Thoracic aorta (tissue), 2 donors: ENCODE measurements at regions not wholly inside any gene's neighbourhood (a gene's known extent, or its start where the extent isn't known, plus 50 kb on each side); places are given as distances from the start of the nearest gene placed in this dataset.

Experiments
- ATAC-seq: fragments of 150-250 bp; one replicate; pipeline ENCODE4 v1.8.0; 2017; ENCODE audit warnings: low read depth; ENCODE audit not compliant: insufficient number of reproducible peaks, low FRiP score
- DNase-seq: peaks from one replicate; pipeline ENCODE4 v3.0.0-alpha.2; 2020; ENCODE audit warnings: low spot score
- H3K27ac ChIP-seq, 2 donors: fragments of 200-600 bp; sonication (generic); 1 replicate in 1 of 2; 2 replicates in 1 of 2; pipeline ENCODE4 v1.5.1; 2016; ENCODE audit warnings: mild to moderate bottlenecking in 2 of 2, moderate library complexity in 2 of 2
- H3K27me3 ChIP-seq: fragments of 200-600 bp; sonication (generic); replicated peaks from 2 replicates; pipeline ENCODE4 v1.6.0; 2016; ENCODE audit warnings: mild to moderate bottlenecking; ENCODE audit not compliant: insufficient read depth
- H3K36me3 ChIP-seq: fragments of 200-600 bp; sonication (generic); one replicate; pipeline ENCODE4 v1.5.1; 2016
- H3K4me1 ChIP-seq, 2 donors: fragments of 200-600 bp; sonication (generic); 1 replicate in 1 of 2; 2 replicates in 1 of 2; pipeline versions ENCODE4 v1.5.1 to v1.6.0; 2016; ENCODE audit warnings: low read depth in 2 of 2, mild to moderate bottlenecking in 1 of 2; ENCODE audit not compliant: control insufficient read depth in 1 of 2
- H3K4me3 ChIP-seq: fragments of 200-600 bp; sonication (generic); 2 replicates; pipeline ENCODE4 v1.5.1; 2016; ENCODE audit warnings: mild to moderate bottlenecking
- H3K9me3 ChIP-seq: fragments of 200-600 bp; sonication (generic); 2 replicates; pipeline ENCODE4 v1.5.1; 2016
- TF ChIP-seq, protein P1 (sequence below): fragments of 200-600 bp; sonication (generic); IDR thresholded peaks from one replicate; pipeline ENCODE4 v1.5.1; 2019; ENCODE audit warnings: antibody characterized with exemption

DNA sequence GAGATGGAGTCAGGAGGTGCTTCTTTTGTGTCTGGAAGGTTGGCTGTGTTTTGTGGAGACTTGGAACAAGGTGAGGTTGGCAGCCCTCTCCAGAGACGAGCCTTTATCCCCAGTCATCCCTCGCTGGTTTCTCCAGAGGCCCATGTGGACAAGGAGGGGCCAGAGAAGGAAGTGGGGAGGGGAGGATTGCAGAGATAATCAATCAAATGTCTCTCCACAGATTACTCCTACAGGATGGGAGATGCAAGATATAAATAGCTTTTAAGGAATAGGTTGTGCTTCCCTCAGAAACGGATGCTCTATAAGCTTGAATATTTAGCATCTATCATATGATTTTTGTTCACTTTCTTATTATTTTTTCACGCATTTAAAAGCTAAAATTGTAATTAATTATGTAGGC is 70.4 kb upstream of the VWDE start:
- H3K9me3 ChIP-seq: no peaks in the 10 kb centered on the region

GRCh38 chr7:12475362-12476063 is 71.8 kb upstream of the VWDE start:
- Histone ChIP-seq H3K4me3 (no peak overlapping the region), H3K9me3 (no peaks in the 10 kb centered on the region), H3K27ac (no peak overlapping the region), H3K4me1 (no peaks in the 10 kb centered on the region), H3K27me3 (no peaks in the 10 kb centered on the region), H3K36me3 (no peaks in the 10 kb centered on the region)
- DNase-seq: no peak
- no peak for ATAC-seq
- TF ChIP-seq, protein P1, sequence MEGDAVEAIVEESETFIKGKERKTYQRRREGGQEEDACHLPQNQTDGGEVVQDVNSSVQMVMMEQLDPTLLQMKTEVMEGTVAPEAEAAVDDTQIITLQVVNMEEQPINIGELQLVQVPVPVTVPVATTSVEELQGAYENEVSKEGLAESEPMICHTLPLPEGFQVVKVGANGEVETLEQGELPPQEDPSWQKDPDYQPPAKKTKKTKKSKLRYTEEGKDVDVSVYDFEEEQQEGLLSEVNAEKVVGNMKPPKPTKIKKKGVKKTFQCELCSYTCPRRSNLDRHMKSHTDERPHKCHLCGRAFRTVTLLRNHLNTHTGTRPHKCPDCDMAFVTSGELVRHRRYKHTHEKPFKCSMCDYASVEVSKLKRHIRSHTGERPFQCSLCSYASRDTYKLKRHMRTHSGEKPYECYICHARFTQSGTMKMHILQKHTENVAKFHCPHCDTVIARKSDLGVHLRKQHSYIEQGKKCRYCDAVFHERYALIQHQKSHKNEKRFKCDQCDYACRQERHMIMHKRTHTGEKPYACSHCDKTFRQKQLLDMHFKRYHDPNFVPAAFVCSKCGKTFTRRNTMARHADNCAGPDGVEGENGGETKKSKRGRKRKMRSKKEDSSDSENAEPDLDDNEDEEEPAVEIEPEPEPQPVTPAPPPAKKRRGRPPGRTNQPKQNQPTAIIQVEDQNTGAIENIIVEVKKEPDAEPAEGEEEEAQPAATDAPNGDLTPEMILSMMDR: no peak

More for the DNA sequence above, 70.4 kb upstream of the VWDE start:
- H3K4me1 ChIP-seq: no peaks in the 10 kb centered on the region
- TF ChIP-seq, protein P1: no peak
- no peak overlapping the region for H3K4me3 ChIP-seq
- no peak overlapping the region for H3K27ac ChIP-seq
- ATAC-seq (no peak), DNase-seq (no peak)
- H3K27me3 ChIP-seq: no peaks in the 10 kb centered on the region
- H3K36me3 ChIP-seq: no peaks in the 10 kb centered on the region

DNA sequence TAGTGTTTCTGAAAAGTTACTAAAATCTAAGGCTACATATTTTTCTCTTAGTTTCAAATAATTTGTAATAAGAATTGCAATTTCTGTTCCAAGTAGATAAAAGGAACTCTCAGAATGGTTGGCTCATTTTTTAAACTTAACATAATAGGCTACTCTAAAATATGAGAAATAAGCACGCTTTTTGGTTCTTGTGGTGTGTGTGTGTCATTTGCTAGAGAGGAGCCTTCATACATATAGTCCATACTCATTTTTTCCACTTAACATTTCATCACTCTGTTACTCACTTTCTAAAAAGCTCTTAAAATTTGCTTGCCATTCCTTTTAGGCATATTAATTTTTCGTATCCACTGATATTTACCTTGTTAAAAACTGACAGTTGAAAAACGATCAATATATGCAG is 74.0 kb upstream of the VWDE start:
- Histone ChIP-seq H3K9me3 (no peaks in the 10 kb centered on the region), H3K27ac (no peak overlapping the region), H3K36me3 (no peaks in the 10 kb centered on the region), H3K4me1 (no peaks in the 10 kb centered on the region), H3K27me3 (no peaks in the 10 kb centered on the region), H3K4me3 (no peak overlapping the region)
- ATAC-seq (no peak), DNase-seq (no peak)
- TF ChIP-seq, protein P1: no peak

DNA sequence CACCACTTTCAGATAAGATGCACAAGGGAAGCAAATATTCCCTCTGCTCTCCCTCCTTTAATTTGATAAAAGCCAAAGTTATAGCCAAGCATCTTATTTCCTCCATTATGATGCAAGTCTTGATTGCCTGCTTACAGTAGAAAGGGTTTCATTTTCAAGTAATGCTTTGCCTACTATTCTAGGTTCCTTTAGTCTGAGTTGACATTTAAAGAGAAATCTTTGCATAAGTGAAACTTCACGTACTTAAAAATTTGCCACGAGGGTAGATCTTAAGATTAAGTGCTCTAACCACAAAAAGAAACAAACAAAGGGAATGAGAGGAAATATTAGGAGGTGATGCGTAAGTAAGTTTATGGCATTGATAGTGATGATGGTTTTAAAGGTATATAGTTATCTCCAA is 78.1 kb upstream of the VWDE start:
- no peaks in the 10 kb centered on the region for H3K4me1 ChIP-seq
- H3K9me3 ChIP-seq: no peaks in the 10 kb centered on the region
- no peak overlapping the region for H3K27ac ChIP-seq
- no peak overlapping the region for H3K4me3 ChIP-seq
- ATAC-seq: no peak
- no peaks in the 10 kb centered on the region for H3K27me3 ChIP-seq
- no peak for DNase-seq
- H3K36me3 ChIP-seq: no peaks in the 10 kb centered on the region
- TF ChIP-seq, protein P1: no peak

GRCh38 chr7:12485845-12486244 is 82.2 kb upstream of the VWDE start:
- DNase-seq: no peak
- TF ChIP-seq, protein P1: no peak

More at GRCh38 chr7:12485845-12486244, 82.2 kb upstream of the VWDE start:
- no peak overlapping the region for H3K27ac ChIP-seq
- no peak overlapping the region for H3K4me3 ChIP-seq
- H3K9me3 ChIP-seq: no peaks in the 10 kb centered on the region
- no peaks in the 10 kb centered on the region for H3K27me3 ChIP-seq
- no peaks in the 10 kb centered on the region for H3K36me3 ChIP-seq
- ATAC-seq: no peak
- no peaks in the 10 kb centered on the region for H3K4me1 ChIP-seq
